Thyroid gland (tissue), 4 donors: ENCODE measurements at regions not wholly inside any gene's neighbourhood (a gene's known extent, or its start where the extent isn't known, plus 50 kb on each side); places are given as distances from the start of the nearest gene placed in this dataset.

ENCODE experiments used
- DNase-seq, 2 donors: peaks; one replicate each; pipeline ENCODE4 v3.0.0-alpha.2; 2019
- H3K27ac ChIP-seq, 3 donors: fragments of 200-600 bp; sonication (generic); 1 replicate in 2 of 3; 2 replicates in 1 of 3; pipeline ENCODE4 v1.5.1; 2016 to 2019; ENCODE audit warnings: mild to moderate bottlenecking in 1 of 3, moderate library complexity in 1 of 3
- H3K27me3 ChIP-seq: fragments of 200-600 bp; sonication (generic); one replicate; pipeline ENCODE4 v1.5.1; 2019
- H3K36me3 ChIP-seq, 2 donors: fragments of 200-600 bp; sonication (generic); one replicate each; pipeline ENCODE4 v1.5.1; 2016 to 2019
- H3K4me1 ChIP-seq, 2 donors: fragments of 200-600 bp; sonication (generic); one replicate each; pipeline ENCODE4 v1.5.1; 2017 to 2019
- H3K4me3 ChIP-seq, 3 donors: fragments of 200-600 bp; sonication (generic); replicated peaks in 1 of 3; 1 replicate in 2 of 3; 2 replicates in 1 of 3; pipeline ENCODE4 v1.5.1; 2016; ENCODE audit warnings: mild to moderate bottlenecking in 1 of 3
- H3K9me3 ChIP-seq: fragments of 200-600 bp; sonication (generic); one replicate; pipeline ENCODE4 v1.5.1; 2017
- CTCF ChIP-seq, 6 experiments: fragments of 200-600 bp in 3 of 6; fragments of 450-650 bp in 3 of 6; sonication (generic) in 3 of 6; IDR thresholded peaks; one replicate each; pipeline ENCODE4 v1.5.1; 2016 to 2019; ENCODE audit warnings: antibody characterized with exemption in 6 of 6, mild to moderate bottlenecking in 2 of 6, inconsistent platforms in 1 of 6, moderate library complexity in 1 of 6
- POLR2A ChIP-seq, 2 donors: fragments of 450-650 bp; IDR thresholded peaks; one replicate each; pipeline ENCODE4 v1.6.1; 2017; ENCODE audit warnings: antibody characterized with exemption in 2 of 2, mild to moderate bottlenecking in 2 of 2, moderate library complexity in 1 of 2
- WGBS, 2 donors: methylation state at CpG; one replicate each; pipeline ENCODE4 v1.1.5; 2017; 5-methylcytosine and 5-hydroxymethylcytosine counted together
- intact Hi-C: fragments of 100-400 bp; cut with DNase I; formaldehyde crosslinking; loops from one replicate; pipeline ENCODE4 v1.15.1; 2023

GRCh38 chr4:59240011-59240410 is 1960.1 kb upstream of the ADGRL3 start:
- Histone ChIP-seq H3K36me3 (no peaks in the 10 kb centered on the region), H3K4me1 (no peaks in the 10 kb centered on the region), H3K27me3 (no peaks in the 10 kb centered on the region), H3K4me3 (no peak overlapping the region), H3K27ac (no peak overlapping the region), H3K9me3 (no peaks in the 10 kb centered on the region)
- WGBS, 2 donors = 21 to 26% methylated on average over 7 of the region's 7 CpGs
- TF ChIP-seq CTCF (IDR thresholded peaks at IDR 0.05) = no peak
- no peak for TF ChIP-seq POLR2A (IDR thresholded peaks at IDR 0.05)
- no peak for DNase-seq
- intact Hi-C loops = no loop called here

- no peaks in the 10 kb centered on the region for H3K36me3 ChIP-seq
- TF ChIP-seq POLR2A (IDR thresholded peaks at IDR 0.05) (no peak), CTCF (IDR thresholded peaks at IDR 0.05) (no peak)
- no peak for DNase-seq
- H3K9me3 ChIP-seq = no peaks in the 10 kb centered on the region
- no peak overlapping the region for H3K27ac ChIP-seq
- intact Hi-C loops = no loop called here
- no peak overlapping the region for H3K4me3 ChIP-seq
- H3K27me3 ChIP-seq = no peaks in the 10 kb centered on the region
- no peaks in the 10 kb centered on the region for H3K4me1 ChIP-seq
Measured at GRCh38 chr4:59243038-59243437, 1957.1 kb upstream of the ADGRL3 start.

DNA sequence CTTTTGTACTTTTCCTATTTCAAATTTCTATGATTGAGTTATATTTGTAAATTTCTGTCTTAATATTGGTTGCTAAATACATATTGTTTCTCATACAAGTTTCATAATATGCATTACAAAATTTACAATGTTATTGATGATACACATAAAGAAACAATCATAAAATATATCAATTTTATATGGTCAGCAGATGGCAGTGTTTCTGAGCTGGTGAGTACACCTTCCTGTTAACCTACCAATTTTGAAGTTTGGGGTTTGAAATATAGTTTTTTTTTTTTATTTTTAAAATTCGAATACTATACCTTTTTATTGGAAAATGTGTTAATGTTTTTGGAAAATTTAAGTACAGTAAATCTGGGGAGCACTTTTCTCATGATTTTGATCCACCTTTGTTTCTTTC is 1953.1 kb upstream of the ADGRL3 start:
- Histone ChIP-seq H3K4me3 (no peak overlapping the region), H3K27ac (no peak overlapping the region), H3K36me3 (no peaks in the 10 kb centered on the region), H3K4me1 (no peaks in the 10 kb centered on the region), H3K9me3 (no peaks in the 10 kb centered on the region), H3K27me3 (no peaks in the 10 kb centered on the region)
- no peak for TF ChIP-seq CTCF (IDR thresholded peaks at IDR 0.05)
- TF ChIP-seq POLR2A (IDR thresholded peaks at IDR 0.05) = no peak
- intact Hi-C loops = no loop called here
- no peak for DNase-seq
- 4 to 8% methylated on average over 1 of the region's 1 CpG for WGBS, 2 donors

DNA sequence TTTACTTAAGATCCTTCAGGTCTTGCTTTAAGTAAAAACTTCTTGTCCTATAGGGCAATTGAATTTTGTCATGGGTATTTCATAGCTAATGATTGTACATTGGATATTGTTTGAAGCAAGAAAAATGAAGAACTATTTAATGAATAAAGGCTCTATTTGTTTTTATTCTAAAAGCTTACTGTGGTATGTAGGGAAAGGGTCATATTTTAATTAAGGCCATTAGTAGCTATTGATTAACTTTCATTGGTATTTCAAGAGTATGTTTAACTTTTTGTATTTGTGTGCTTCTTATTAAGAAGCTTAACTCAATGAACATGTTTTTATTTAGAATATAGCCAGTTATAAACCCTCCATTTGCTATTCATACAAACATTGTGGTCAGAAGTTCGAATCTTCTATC is 1951.8 kb upstream of the ADGRL3 start:
- Histone ChIP-seq H3K4me1 (no peaks in the 10 kb centered on the region), H3K27me3 (no peaks in the 10 kb centered on the region), H3K9me3 (no peaks in the 10 kb centered on the region), H3K4me3 (no peak overlapping the region), H3K36me3 (no peaks in the 10 kb centered on the region), H3K27ac (no peak overlapping the region)
- intact Hi-C loops = no loop called here
- DNase-seq = no peak
- 83 to 84% methylated on average over 1 of the region's 1 CpG for WGBS, 2 donors
- no peak for TF ChIP-seq CTCF (IDR thresholded peaks at IDR 0.05)
- TF ChIP-seq POLR2A (IDR thresholded peaks at IDR 0.05) = no peak

DNA sequence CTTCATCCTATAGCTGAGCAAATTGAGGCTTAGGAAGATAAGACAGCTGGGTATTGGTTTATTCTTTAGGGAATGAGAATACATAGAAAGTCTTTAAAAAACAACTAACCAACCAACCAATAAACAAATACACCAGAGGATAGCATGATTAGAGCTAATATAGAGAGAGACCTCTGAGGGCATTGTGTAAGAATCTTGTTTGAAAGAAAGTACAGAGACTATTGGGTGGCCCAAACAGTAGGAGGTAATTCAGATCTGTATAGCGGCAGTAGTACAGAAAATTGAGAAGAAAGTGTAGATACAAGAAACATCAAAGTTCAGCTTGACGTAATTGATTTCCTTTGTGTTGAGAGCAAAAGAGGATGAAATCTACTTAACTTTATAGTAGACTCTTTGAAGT is 1951.0 kb upstream of the ADGRL3 start:
- Histone ChIP-seq H3K4me1 (no peaks in the 10 kb centered on the region), H3K9me3 (no peaks in the 10 kb centered on the region), H3K4me3 (no peak overlapping the region), H3K36me3 (no peaks in the 10 kb centered on the region), H3K27ac (no peak overlapping the region), H3K27me3 (no peaks in the 10 kb centered on the region)
- no peak for DNase-seq
- WGBS, 2 donors = 44 to 45% methylated on average over 2 of the region's 2 CpGs
- intact Hi-C loops = no loop called here
- no peak for TF ChIP-seq POLR2A (IDR thresholded peaks at IDR 0.05)
- no peak for TF ChIP-seq CTCF (IDR thresholded peaks at IDR 0.05)
